ENCODE measurements at regions not wholly inside any gene's neighbourhood (a gene's known extent, or its start where the extent isn't known, plus 50 kb on each side); places are given as distances from the start of the nearest gene placed in this dataset.

DNA sequence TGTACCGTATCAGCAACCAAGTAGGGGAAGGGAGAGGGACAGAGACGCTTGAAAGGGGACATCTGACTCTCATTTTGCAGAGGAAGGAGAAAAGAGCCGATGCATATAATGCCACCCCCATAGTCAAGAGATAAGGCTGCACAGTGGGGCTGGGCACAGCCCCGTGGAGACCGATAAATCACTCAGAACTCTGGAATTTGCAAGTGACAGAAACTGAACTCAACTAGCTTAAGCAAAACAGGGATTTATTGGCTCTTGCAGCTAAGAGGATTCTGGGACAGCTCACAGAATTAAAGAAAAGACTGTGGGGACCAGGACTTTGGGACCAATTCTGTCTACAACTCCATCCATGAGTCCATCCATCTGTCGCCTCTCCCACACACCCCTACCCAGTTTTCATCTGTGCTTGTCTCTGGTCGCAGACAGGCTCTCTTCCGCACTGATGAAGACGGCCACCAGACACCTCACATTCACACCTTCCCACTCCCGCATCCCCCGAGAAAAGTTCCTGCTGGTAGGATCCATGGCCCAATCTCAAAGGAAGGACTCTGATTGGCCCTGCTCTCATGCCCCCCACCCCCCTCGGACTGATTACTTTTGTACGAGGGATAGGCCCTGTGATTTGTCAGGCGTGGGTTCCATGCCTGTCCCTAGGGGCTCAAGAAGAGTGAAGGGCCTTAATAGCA is 105.9 kb upstream of the RPL38 start:
- intact Hi-C loops (cut with DNase I): no loop called here
- H3K27ac ChIP-seq: no peak overlapping the region
- H3K36me3 ChIP-seq (replicated peaks in 1 of 2; ENCODE audit: insufficient read depth in 1 of 2, low read depth in 2 of 2): no peaks in the 10 kb centered on the region
- DNase-seq: no peak
- no peak for ATAC-seq
- no peak overlapping the region for H3K4me3 ChIP-seq
- 42 to 48% methylated on average over 13 to 14 of the region's 14 CpGs for WGBS, 2 donors
- no peaks in the 10 kb centered on the region for H3K4me1 ChIP-seq
- no peaks in the 10 kb centered on the region for H3K27me3 ChIP-seq
- TF ChIP-seq, protein P1, sequence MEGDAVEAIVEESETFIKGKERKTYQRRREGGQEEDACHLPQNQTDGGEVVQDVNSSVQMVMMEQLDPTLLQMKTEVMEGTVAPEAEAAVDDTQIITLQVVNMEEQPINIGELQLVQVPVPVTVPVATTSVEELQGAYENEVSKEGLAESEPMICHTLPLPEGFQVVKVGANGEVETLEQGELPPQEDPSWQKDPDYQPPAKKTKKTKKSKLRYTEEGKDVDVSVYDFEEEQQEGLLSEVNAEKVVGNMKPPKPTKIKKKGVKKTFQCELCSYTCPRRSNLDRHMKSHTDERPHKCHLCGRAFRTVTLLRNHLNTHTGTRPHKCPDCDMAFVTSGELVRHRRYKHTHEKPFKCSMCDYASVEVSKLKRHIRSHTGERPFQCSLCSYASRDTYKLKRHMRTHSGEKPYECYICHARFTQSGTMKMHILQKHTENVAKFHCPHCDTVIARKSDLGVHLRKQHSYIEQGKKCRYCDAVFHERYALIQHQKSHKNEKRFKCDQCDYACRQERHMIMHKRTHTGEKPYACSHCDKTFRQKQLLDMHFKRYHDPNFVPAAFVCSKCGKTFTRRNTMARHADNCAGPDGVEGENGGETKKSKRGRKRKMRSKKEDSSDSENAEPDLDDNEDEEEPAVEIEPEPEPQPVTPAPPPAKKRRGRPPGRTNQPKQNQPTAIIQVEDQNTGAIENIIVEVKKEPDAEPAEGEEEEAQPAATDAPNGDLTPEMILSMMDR (IDR thresholded peaks at IDR 0.05): no peak
- TF ChIP-seq POLR2A (IDR thresholded peaks at IDR 0.05): no peak
- H3K9me3 ChIP-seq: peaks cover 0 to 5% (median 0%) of the 10 kb centered on the region in 3 donors

DNA sequence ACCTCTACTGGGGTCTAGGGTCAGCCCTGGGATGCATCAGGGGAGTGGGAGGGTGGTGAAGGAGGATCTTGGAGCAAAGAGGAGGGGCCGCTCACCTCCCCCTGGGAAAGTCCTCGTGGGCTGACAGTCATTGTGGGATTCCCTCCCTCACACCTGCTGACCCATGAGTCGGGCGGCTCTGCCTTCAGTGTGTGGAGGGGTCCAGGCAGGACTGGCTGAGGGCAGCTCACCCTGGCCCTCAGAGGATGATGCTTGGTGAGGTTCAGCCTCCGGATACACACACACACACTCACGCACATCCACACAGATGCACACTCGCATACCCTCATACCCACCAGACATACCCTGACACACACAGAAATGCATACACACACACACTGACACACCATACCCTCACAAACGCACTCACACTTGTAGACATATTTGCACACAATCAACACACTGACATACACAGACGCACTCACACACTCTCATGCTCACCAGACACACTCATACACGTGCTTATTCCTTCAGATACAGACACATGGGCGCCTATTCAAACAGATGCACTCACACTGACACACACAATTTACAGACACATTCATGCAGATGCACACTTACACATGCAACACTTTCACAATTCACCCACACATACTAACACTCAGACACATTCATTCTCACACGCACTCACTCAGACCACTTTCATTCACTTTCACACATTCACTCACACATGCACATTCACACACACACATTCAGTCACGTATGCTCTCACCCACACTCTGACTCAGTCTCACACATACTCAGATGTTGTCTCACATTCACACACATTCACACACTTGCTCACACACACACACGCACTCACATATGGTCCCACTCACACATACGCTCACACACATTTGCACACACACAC is 105.1 kb upstream of the RPL38 start:
- H3K4me3 ChIP-seq: no peak overlapping the region
- TF ChIP-seq, protein P1 (IDR thresholded peaks at IDR 0.05): no peak
- no peak for TF ChIP-seq POLR2A (IDR thresholded peaks at IDR 0.05)
- no peaks in the 10 kb centered on the region for H3K9me3 ChIP-seq
- H3K27me3 ChIP-seq: no peaks in the 10 kb centered on the region
- intact Hi-C loops (cut with DNase I): no loop called here
- 68 to 72% methylated on average over 11 to 15 of the region's 15 CpGs for WGBS, 2 donors
- no peak overlapping the region for H3K27ac ChIP-seq
- no peaks in the 10 kb centered on the region for H3K4me1 ChIP-seq
- ATAC-seq (no peak), DNase-seq (no peak)
- no peaks in the 10 kb centered on the region for H3K36me3 ChIP-seq (replicated peaks in 1 of 2; ENCODE audit: insufficient read depth in 1 of 2, low read depth in 2 of 2)

DNA sequence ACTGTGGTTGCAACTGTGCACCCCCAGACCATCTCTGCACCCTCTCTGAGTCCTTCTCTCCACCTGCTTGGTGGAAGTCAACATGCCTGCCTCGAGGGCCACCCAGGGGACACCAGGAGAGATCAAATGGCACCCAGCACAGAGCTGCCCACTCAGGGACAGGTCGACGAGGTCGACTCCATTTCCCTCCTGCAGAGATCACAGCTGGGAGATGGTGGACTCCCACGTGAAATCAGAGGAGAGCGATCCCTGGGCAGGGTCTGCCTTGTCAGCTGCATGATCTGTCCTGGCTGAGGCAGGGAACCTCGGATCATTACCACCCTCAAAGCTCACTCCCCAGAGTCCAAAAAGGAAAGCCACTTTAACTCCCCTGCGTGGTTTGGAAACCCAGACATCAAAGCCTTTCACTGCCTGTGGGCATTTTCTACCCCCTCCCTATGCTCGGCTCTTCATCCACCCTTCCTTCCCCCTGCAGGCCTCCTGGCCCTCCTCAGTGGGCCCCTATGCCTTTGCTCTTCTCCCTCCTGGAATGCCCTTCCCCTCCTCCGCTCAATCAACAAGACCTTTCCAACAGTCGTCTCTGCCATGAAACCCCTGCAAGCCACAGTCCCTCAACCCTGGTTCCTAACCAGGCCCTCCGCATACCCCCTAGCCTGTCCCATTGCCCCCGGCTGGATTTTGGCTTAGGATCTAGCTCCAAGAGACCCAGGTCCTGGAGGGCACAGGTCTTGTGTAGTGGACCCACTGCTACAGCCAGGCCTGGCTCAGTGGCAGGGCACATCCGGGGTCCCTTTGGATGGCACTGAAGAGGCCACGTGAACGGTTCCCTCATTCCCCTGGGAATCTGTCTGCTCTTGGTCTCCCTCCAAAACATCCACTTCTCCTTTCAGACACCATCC is 103.8 kb upstream of the RPL38 start:
- no peaks in the 10 kb centered on the region for H3K9me3 ChIP-seq
- DNase-seq (no peak), ATAC-seq (no peak)
- no peak for TF ChIP-seq POLR2A (IDR thresholded peaks at IDR 0.05)
- TF ChIP-seq, protein P1 (IDR thresholded peaks at IDR 0.05): no peak
- intact Hi-C loops (cut with DNase I): no loop called here
- no peaks in the 10 kb centered on the region for H3K36me3 ChIP-seq (replicated peaks in 1 of 2; ENCODE audit: insufficient read depth in 1 of 2, low read depth in 2 of 2)
- WGBS, 2 donors: 40 to 49% methylated on average over 12 to 16 of the region's 16 CpGs
- no peaks in the 10 kb centered on the region for H3K4me1 ChIP-seq
- no peaks in the 10 kb centered on the region for H3K27me3 ChIP-seq
- no peak overlapping the region for H3K4me3 ChIP-seq
- H3K27ac ChIP-seq: no peak overlapping the region

DNA sequence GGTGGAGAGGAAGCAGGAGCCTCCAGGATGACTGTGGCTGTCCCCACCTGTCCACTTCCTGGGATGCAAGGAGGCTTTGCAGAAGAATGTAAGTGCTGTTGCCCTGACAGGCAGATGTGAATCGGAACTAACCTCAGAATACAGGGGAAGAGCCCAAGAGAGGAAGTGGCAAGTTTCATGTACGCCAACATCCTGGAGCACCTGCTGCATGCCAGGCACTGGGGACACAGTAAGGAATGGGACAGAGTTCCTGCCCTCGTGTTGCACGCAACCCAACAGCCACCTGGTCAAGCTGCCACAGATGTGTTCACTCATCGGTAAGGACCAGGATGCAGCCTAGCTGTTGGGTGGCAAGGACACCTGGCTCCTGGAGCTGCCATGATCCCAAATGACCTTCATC is 98.6 kb upstream of the RPL38 start:
- H3K27ac ChIP-seq: no peak overlapping the region
- TF ChIP-seq, protein P1 (IDR thresholded peaks at IDR 0.05): no peak
- no peak for TF ChIP-seq POLR2A (IDR thresholded peaks at IDR 0.05)
- peaks cover 0 to under 1% of the 10 kb centered on the region in 2 donors for H3K27me3 ChIP-seq
- 62% methylated on average over 5 of the region's 5 CpGs; no CpG with 5 or more reads in 1 of the 2 donors for WGBS, 2 donors
- no peaks in the 10 kb centered on the region for H3K4me1 ChIP-seq
- ATAC-seq: no peak
- H3K36me3 ChIP-seq (replicated peaks in 1 of 2; ENCODE audit: insufficient read depth in 1 of 2, low read depth in 2 of 2): no peaks in the 10 kb centered on the region
- no peak overlapping the region for H3K4me3 ChIP-seq
- no peak for DNase-seq
- no peaks in the 10 kb centered on the region for H3K9me3 ChIP-seq
- intact Hi-C loops (cut with DNase I): no loop called here

Data from body of pancreas (tissue), 4 donors.